GM18870 (cell line): ENCODE measurements at regions not wholly inside any gene's neighbourhood (a gene's known extent, or its start where the extent isn't known, plus 50 kb on each side); places are given as distances from the start of the nearest gene placed in this dataset.

ENCODE experiments used
- ATAC-seq: cut with Tn5 transposase; IDR thresholded peaks from one replicate; pipeline ENCODE4 v1.9.1; 2021; ENCODE audit warnings: moderate library complexity; ENCODE audit not compliant: unreplicated experiment

DNA sequence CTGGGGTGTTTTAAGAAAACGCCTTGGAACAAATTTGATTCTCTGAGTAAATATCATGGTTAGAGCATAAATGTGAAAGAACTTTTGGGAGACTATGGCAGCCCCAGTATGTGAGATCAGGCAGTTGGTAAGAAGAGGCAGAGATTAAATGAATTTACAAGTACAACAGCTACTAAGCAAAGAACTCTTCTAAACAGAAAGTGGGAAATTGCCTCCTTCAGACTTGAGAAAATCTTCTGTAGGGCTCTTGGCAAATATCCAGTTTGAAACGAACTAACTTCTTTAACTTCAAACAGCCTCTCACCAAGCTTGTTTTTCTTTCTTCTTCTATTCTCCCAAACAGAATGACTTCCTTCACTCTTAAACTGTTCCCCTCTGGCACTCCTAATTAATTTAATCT lies 337.7 kb downstream of the SIPA1L2 start:
- no peak for ATAC-seq

DNA sequence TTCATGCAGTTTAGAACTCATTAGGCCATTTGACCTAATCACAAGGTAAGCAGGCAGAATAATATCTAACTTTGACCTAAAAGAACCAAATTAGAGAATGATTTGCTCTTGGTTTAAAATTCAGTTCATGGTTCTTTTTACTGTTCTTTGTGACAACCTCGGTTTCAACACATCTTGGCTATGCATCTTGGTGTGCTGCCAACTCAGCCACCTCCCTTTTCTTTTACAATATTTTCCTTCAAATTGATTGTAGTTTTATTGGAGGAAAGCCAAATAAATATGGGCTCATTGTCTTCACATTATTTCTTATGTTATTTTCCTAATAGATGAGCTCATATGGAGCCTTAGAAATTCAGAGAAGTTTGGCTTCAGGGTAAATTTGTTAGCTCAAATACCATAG lies 338.3 kb downstream of the SIPA1L2 start:
- ATAC-seq: no peak

DNA sequence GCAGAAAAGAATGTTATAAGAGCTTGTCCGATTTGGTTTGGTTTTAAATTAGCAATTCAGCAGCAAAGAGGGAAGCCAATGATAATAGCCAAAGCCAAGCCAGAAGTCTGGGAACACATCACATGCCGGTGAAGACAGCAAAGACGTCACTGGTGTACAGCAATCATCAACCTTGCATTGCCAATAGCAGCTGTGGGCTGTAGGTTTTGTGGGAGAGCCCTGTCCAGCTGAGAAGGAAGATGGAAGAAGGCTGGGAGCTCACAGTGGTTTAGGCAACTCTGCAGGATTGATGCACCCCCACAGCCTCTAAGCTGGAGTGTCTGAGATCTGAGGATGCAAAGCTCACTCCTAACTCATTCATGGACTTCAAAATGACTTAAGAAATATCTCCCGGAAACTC lies 338.7 kb downstream of the SIPA1L2 start:
- ATAC-seq: no peak

DNA sequence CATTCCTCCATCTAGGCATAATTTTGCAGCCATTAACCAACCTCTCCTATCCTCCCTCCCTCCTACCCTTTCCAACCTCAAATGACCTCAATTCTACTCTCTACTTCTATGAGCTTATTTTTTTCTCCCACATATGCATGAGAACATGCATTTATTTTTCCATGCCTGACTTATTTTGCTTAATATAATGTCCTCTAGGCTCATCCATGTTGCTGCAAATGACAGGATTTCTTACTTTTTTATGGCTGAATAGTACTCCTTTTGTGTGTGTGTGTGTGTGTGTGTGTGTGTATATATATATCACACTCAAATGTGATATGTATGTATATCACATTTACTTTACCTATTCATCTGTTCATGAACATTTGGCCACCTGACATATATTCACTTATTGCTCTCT lies 339.4 kb downstream of the SIPA1L2 start:
- ATAC-seq: no peak

DNA sequence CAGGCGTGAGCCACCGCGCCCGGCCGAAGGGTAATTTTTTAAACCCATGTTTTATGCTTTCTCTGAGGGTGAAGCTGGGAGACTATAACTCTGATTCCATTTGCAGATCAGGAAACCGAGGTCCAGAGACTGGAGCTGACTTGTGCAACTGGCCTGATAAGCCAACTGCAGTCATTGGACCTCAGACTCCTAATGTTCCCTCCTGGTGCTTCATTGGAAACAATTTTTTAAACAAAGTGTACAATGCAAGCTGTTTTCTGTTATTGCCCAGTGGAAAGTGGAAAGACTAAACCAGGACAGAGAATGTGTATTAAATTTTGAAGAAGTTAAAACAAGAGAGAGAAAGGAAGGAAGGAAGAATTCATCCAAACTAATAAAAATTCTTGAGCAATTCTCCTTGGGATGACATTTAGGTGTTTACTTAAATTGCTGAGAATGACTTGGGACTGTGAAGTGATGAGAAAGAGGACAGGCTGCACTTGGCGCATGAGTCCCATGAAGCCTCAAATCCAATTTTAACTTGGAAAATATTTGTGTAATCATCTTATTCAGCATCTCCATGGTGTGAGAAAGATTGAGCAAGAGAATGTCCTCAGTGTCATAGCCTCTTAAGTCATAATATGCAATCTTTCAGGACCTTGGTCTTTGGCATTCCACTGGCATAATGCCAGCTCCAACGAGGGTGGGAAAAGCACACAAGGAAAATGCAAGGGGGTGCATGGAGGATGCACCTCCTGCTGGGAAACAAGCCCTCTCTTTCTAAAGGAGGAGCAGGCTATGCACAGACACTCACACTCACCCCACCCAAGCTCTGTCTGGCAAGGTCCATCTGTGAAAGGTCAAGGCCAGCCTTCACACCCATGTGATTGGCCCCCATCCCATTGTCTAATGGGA lies 342.0 kb downstream of the SIPA1L2 start:
- no peak for ATAC-seq

DNA sequence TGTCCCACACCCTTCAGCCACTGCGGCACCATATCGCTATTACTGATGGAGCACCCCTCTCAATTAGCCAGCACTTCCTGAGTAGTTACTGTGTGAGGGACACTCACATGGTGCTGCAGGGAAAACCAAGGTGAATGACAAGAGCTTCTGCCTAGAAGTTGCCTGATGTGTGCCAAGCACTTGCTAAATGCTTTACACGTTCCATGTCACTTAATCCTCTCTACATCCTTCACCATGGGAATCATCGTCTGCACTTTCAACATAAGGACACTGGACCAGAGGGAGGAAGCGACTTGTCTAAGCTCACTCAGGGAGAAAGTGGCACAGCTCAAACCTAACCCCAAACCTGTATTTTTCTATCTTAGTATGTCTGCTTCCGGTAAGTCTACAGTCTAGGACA lies 344.8 kb downstream of the SIPA1L2 start:
- no peak for ATAC-seq

DNA sequence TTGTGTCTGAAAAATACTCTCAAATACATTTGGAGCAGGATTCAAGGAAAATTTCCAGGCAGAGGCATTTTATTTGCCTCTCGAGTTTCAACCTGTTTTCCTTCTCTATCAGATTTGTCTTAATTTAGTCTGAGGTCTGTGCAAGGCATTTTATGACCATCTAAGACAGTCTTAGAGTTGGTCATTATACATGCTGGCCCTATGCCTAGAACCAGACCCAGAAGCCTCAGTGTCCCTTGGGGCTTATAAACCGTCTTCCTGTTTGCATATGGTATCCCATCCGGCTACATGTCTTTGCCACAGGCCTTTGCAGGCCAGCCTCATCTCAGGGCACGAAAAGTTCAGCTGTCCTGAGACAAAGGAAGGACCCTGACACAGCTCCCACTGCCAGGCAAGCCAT lies 346.1 kb downstream of the SIPA1L2 start:
- ATAC-seq: no peak

DNA sequence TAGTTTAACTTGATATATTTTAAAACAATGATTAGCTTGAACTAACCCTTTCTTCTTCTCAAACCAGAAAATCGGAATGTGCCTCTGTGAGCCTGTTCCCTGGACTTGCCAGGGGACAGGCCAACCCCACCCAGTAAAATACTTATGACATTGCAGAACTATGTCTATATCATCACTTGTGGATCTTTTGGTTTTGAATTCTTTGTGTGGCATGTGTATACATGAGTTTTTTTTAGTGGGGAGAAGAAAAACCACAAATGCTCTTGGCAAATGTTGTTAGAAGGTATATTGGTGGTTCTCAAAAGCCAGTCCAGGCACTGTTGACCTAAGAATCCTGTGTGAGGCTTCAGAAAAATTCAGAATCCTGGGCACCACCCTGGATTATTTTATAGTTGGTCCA lies 347.4 kb downstream of the SIPA1L2 start:
- ATAC-seq: no peak

DNA sequence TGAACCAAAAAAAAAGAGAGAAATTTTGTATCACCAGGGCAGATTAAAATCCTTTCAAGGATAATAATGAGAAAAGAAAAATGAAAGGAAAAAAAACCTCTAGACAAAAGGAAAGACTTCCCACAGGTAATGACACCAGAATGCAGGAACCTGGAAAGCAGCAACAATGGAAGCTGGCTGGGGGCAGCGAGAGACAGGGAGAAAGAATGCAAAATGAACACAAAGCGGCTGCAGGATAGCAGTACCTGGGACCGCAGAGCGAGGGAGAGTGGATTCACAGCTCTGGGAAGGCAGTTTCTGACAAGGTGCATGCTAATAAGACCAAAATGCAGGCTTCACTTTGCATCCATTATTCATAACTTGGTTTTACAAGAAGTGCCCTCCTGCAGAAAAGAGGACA lies 349.0 kb downstream of the SIPA1L2 start:
- ATAC-seq: no peak

DNA sequence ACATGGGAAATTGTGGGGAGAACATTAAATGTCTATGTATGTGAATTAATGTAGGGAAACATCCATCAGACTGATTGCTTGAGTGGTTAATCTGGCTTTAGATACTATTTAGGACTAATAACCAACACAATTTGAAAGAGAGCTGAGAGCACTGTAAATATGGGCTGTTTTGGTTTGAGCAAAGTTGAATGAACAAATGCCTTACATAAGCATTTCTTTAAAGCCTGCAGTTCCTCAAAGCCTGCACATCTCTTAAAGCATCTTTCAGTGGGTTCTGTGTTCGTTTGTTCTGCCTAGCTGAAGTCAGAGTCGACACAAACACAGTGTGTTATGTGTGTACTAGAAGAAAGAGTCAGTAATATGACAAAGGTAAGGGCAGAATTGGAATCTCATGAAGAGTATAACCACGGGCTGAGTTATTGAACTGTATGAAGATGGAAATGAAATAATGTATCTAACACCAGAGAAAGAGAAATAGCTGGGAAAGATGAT lies 350.0 kb downstream of the SIPA1L2 start:
- ATAC-seq: no peak

DNA sequence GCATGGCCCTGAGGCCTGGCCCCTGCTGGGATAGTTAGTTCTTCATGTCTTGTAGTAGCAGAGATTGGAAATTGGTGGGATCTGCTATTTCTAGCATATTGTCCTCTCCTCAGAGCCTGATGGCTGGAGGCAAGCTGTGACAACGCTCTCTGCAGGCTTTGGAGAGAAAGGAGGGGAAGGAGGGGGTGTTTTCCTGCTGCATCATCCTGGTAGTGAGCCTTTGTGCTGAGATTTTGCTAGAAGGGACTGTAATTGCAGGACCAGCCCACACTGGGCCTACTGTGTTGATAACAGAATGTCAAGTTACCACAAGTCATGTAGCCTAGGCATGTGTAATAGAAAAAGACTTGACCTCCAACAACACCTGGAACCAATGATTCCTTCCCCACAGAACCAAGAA lies 351.0 kb downstream of the SIPA1L2 start:
- ATAC-seq: no peak

DNA sequence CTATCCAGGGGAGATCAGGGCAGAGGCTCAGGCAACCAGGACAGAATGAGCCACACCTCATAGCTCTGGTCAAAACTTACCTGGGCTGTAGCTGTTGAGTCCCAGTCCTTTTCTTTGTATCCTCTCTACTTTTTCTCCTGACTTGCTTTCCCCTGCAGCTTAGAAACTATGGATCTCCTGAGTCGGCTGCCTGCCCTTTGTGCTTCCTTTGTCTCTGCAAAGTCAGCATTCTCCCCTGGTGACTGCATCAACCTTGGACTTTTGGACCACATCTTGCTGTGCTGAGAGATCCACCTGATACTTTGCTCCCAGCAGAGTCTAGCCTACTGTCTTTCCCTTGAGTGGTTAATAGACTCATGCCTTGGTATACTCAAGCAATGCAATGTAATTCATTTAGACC lies 353.3 kb downstream of the SIPA1L2 start:
- ATAC-seq: no peak

DNA sequence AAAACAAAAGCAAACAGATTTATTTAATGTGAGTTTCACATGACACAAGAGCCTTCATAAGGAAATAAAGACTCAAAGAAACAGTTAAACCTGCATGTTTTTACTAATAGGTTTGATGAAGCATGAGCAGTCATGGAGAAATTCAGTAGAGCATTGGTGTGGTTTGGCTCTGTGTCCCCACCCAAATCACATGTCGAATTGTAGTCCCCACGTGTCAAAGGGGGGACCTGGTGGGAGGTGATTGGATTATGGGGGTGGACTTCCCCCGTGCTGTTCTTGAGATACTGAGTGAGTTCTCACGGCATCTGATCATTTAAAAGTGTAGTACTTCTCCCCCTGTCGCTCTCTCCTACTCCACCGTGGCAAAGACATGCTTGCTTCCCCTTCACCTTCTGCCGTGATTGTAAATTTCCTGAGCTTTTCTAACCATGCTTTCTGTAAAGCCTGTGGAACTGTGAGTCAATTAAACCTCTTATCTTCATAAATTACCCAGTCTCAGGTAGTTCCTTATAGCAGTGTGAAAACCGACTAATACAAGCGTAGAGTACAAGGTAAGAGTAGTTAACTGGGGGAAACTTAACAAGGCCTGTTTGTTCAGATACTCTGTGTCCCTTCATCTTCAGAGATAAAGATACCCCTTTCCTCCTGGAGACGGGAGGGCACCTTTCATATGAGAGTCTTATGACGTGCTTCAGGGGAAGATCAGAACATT lies 354.8 kb downstream of the SIPA1L2 start:
- no peak for ATAC-seq

DNA sequence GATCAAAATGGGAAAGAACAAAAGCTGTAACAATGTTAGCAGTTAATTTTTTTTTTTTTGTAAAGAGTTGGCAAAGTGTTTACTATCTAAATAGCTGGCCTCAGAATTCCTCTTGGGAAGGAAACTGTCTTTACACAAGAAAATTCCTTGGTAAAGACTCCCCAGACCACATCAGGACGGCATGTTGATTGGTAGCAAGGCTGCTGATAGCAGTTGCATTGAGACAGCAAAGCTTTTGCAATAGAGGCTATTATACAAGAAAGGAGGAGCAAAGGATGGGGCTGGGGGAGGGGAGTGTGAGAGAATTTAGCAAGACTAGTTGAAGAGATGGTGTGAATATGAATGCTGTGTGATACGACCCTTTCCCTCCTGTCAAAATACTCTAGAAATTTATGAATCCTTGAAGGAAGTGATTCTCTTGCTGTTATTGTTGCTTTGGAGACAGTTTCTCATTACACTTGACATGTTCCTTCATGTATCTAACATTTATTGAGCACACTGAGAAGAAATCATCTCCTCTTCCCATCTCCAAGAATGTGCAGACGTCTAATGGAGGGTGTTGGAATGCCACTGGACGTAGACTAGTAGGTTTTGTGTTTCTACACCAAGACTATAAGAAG lies 355.6 kb downstream of the SIPA1L2 start:
- no peak for ATAC-seq

DNA sequence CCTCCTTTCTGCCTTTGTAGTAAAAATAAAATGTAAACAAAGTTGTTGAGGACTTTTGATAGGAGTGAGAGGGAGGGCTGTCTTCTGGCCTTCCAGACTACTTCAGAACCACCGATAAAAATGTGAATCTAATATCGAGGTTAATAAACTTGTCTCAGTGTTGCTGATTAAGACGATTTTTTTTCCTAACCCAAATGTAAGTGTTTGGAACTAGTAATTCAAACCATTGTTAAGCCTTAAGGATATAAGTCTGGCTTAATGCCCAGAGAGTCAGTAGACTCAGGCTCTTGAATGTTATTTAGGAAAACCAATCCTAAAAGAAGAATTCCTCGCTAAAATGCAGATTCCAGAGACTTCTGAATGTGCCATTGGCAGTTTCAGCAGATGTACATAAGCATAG lies 356.9 kb downstream of the SIPA1L2 start:
- no peak for ATAC-seq

DNA sequence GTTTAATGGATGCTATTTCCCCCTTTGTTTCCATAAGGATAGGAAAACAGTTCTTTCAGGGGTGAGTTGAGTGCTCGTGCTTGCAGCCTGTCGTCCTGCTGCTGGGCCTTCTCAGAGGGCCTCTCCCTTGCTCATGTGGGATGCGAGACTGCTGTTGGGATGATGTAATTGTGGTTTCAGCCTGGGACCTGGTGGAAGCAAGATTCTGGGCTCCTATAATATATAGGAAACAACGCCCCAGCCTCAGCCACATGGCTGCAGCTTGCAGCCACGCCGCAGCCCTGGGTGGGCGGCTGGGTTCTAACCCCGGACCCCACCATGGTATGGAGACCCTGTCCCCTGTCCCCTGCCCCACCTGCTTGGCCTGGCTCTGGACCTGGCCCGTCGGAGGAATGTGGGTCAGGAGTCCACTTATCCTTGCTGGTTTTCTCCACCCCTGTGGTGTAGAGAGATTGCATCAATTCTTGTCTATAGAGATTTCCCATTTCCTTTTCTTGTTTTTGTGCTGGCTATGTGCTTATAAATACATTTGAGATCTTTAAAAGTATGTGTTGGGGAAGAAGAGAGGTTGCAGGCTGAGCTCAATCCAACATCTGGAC lies 357.8 kb downstream of the SIPA1L2 start:
- ATAC-seq: no peak

DNA sequence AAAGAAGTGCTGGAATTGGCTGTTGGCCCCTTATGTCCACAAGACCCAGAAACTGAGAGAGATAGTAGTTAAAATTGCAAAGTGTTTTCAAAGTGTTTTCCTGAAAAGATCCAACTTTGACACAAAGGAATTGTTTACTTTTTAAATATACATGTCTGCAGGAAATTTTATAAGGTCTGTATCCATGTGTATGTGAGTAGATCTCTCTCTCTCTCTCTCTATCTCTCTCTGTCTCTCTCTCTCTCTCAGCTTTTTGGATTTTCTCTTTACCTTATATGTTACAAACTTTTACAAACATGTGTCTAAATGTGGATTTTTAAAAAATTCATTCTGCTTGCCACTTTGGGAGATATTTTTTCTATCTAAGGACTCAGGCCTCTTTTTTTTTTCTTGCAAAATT lies 358.6 kb downstream of the SIPA1L2 start:
- ATAC-seq: no peak

DNA sequence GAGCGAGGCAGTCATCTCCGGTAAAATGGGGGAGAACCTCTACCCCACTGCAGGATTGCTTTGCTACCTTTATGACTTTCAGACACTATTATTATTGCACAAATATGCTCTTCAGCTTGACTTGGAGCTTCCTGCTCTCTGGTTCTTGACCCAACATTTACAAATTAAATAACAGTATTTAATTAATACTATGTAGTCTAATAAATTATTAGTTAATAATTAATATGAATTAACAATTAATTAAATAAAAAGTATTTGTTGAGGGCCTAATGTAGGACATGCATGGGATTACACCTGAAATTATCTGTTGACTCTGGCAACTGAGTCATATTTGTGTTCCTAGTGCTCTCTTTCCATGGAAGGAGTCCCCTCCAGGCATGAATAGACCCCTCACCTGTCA lies 359.9 kb downstream of the SIPA1L2 start:
- no peak for ATAC-seq

DNA sequence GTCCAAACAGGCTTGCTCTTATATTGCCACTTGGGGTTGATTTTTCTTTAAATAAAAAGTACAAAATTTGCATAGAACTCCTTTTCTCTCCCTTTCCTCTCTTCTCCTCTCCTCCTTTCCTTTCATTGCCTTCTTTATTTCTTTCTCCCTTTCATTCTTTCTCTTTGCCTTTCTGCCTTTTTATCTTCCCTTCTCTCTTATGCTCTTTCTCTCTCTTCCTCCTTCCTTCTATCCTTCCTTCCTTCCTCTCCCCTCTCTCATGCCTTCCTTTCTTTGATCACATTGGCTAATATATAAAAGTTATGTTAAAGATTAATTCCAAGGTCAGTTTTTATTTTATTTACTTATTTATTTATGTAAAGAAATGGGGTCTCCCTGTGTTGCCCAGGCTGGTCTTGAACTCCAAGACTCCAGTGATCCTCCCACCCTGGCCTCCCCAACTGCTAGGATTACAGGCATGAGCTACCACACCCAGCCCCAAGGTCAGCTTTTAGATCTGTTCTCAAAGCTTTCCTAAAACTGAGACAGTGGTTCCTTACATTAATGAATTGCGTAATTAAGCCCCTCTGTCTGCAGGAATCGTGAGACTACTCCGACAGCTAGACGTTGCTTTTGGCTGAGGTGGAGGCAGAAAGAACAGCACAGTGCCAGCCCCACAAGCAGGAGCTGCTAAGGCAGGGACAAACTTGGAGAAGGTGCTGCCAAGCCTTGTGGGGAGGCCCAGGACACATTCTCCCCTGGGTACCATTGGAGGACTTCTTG lies 361.9 kb downstream of the SIPA1L2 start:
- no peak for ATAC-seq

DNA sequence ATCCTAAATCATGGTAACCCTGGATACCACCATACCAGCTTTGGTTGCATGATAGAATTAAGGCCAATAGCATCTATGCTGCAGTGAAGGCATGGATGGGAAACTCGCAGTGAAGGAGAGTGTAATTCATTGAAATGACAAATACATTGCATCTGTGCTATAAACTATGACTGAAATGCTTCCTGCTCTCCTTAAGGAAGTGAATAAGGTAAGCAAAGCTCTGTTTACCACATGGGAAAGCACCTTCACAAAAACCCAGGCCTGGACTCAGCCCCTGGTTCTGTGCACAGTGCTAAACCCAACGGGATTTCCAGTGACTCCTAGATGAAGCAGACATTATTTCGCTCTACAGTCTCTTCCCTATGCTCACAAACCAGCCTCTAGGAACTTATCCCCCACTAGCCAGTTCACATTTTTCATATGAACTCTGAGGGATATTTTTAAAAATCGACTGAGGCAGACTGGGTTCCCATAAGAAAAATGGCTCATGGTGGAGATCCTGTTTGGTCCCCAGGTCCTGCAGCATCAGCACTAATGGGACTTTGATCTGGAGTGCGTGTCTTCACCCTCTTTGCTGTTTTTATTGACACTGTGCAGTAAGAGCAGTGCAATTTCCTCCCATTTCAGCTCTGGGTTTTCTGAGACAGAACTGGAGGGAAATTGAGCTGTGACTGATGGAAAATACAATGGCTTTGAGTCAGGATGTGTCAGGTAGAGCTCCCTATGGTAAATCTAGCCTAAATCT lies 362.7 kb downstream of the SIPA1L2 start:
- no peak for ATAC-seq
